ENCODE measurements at regions not wholly inside any gene's neighbourhood (a gene's known extent, or its start where the extent isn't known, plus 50 kb on each side); places are given as distances from the start of the nearest gene placed in this dataset.

DNA sequence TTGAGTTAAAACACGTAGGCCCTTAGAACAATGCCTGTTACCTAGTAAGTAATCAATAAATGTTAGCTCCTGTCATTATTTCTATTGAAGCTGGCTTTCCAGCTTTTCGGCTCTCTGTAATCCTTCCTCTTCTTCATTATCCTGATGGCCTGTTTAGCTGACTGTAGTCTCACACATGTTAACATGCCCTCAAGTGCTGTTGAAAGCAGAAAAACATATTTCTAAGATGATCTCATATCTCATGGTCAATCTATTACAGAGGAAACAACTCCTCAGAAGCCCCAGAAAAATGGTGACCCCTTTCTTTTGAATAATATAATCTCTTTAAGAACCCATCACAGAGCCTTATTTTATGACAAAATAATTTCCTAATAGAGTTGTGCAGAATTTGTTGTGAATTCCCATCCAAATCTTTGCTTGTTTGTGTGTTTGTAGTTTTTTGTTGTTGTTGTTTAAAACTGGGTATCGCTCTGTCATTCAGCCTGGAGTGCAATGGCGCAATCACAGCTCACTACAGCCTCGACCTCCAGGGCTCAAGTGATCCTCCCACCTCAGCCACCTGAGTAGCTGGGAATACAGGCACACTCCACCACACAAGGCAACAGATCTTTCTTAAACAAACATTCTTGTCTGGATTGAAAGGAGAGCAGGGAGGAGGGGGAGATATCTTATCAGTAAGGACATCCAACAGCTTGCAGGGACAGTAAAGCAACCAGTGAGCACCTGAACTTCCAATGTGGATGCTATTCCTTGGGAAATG lies 242.5 kb upstream of the CAND1 start:
- no peaks in the 10 kb centered on the region for H3K36me3 ChIP-seq
- H3K27me3 ChIP-seq = no peaks in the 10 kb centered on the region
- H3K4me3 ChIP-seq = no peak overlapping the region
- 65 to 82% (median 72%) methylated on average over 5 of the region's 5 CpGs for WGBS, 5 donors
- no peak for DNase-seq
- H3K27ac ChIP-seq = no peak overlapping the region
- intact Hi-C loops (cut with DNase I; ENCODE audit: low total_unique reads) = no loop called here
- no peaks in the 10 kb centered on the region for H3K4me1 ChIP-seq
- TF ChIP-seq CTCF (IDR thresholded peaks at IDR 0.05) (no peak), POLR2A (IDR thresholded peaks at IDR 0.05) (no peak), POLR2AphosphoS5 (IDR thresholded peaks at IDR 0.05) (no peak), EP300 (IDR thresholded peaks at IDR 0.05) (no peak)
- no peaks in the 10 kb centered on the region for H3K9me3 ChIP-seq

DNA sequence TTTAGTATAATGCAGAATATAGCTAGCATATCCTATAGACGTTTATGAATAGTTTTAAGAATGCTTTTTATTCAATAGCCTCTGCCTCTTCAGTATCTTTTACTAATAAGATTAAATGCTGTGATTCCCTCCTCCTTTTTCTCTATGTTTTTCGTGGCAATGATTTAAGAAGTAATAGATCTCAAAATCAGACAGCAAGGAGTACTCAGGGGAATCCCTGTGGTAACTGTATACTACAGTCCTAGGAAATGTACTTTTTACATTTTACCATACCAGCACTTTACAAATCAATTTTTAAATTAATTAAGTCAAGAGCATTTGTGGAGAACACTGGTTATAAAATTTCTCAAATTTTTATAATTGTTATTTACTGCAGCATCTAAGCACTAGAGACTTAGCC lies 240.6 kb upstream of the CAND1 start:
- DNase-seq = no peak
- Histone ChIP-seq H3K36me3 (no peaks in the 10 kb centered on the region), H3K4me3 (no peak overlapping the region), H3K4me1 (no peaks in the 10 kb centered on the region), H3K9me3 (no peaks in the 10 kb centered on the region), H3K27ac (no peak overlapping the region), H3K27me3 (no peaks in the 10 kb centered on the region)
- intact Hi-C loops (cut with DNase I; ENCODE audit: low total_unique reads) = no loop called here
- TF ChIP-seq POLR2A (IDR thresholded peaks at IDR 0.05) = no peak
- no peak for TF ChIP-seq EP300 (IDR thresholded peaks at IDR 0.05)
- TF ChIP-seq CTCF (IDR thresholded peaks at IDR 0.05) = no peak
- TF ChIP-seq POLR2AphosphoS5 (IDR thresholded peaks at IDR 0.05) = no peak
- 74 to 86% (median 78%) methylated on average over 2 of the region's 2 CpGs for WGBS, 5 donors

DNA sequence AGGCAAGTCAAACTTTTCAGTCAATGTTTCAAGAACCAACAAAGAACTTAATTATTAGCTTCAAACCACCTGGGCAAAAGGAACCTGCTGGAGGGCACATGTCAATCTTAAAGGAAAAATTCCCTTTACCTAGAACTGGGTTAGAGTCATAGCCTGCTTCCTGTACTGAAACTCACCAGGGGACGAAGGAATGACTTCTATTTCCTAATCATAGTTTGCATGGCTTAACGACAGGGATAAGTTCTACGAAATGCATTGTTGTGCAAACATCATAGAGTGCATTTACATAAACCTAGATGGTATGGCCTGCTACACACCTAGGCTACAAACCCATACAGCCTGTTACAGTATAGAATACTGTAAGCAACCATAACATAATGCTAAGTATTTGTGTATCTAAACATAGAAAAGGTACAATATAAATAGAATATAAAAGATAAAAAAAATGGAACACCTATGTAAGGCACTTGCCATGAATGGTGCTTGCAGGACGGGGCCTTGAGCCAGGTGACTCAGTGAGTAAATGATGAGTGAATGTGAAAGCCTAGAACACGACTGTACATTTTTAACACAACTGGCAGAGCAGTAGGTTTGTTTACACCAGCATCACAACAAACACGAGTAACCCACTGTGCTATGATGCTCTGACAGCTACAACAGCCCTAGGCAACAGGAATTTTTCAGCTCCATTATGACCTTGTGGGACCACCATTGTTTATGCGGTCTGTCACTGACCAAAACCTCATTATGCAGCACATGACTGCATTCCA lies 234.9 kb upstream of the CAND1 start:
- H3K9me3 ChIP-seq = no peaks in the 10 kb centered on the region
- no peaks in the 10 kb centered on the region for H3K36me3 ChIP-seq
- peaks cover 0 to 3% (median 0%) of the 10 kb centered on the region in 4 donors for H3K4me1 ChIP-seq
- WGBS, 5 donors = 29 to 45% (median 40%) methylated on average over 7 of the region's 7 CpGs
- intact Hi-C loops (cut with DNase I; ENCODE audit: low total_unique reads) = no loop called here
- no peak overlapping the region for H3K27ac ChIP-seq
- no peak overlapping the region for H3K4me3 ChIP-seq
- peak; percentile 16 to 52 for DNase-seq
- H3K27me3 ChIP-seq = no peaks in the 10 kb centered on the region
- no peak for TF ChIP-seq EP300 (IDR thresholded peaks at IDR 0.05)
- no peak for TF ChIP-seq POLR2AphosphoS5 (IDR thresholded peaks at IDR 0.05)
- TF ChIP-seq POLR2A (IDR thresholded peaks at IDR 0.05) = no peak
- TF ChIP-seq CTCF (IDR thresholded peaks at IDR 0.05) = no peak

DNA sequence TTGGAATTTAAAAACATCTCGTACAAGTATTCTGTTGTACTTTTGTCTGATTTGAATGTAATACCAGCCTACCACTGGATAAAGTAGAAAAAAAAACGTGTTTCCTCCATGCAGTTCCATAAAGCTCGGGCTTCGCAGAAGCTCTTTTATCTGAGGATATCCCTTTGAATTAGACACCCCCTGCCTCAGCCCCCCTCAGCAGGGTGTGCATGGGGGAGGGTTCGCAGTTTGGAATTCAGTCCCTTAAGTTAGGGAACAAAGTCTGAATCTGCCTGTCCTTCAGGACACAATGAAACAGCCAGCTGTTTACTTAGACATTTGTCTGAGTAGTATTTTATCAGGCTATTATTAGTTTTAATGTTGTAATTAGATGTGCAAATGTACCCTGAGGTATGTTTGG lies 234.0 kb upstream of the CAND1 start:
- Histone ChIP-seq H3K4me3 (no peak overlapping the region), H3K9me3 (no peaks in the 10 kb centered on the region), H3K27me3 (no peaks in the 10 kb centered on the region), H3K36me3 (no peaks in the 10 kb centered on the region), H3K27ac (no peak overlapping the region), H3K4me1 (peaks cover 0 to 3% (median 0%) of the 10 kb centered on the region in 4 donors)
- no peak for DNase-seq
- intact Hi-C loops (cut with DNase I; ENCODE audit: low total_unique reads) = no loop called here
- WGBS, 5 donors = 52 to 63% (median 59%) methylated on average over 5 of the region's 5 CpGs
- TF ChIP-seq POLR2A (IDR thresholded peaks at IDR 0.05) (no peak), EP300 (IDR thresholded peaks at IDR 0.05) (no peak), CTCF (IDR thresholded peaks at IDR 0.05) (no peak), POLR2AphosphoS5 (IDR thresholded peaks at IDR 0.05) (no peak)

Measured in stomach (tissue), 8 donors.